ENCODE measurements at regions not wholly inside any gene's neighbourhood (a gene's known extent, or its start where the extent isn't known, plus 50 kb on each side); places are given as distances from the start of the nearest gene placed in this dataset.
"Not testable (repeated sequence)": the region's sequence is repeated elsewhere in the genome, so short reads cannot be mapped to it uniquely, and the experiment has no call there.

- no peak for DNase-seq (ENCODE audit: low spot score)
Measured at GRCh38 chr4:27121830-27122229, 261.2 kb downstream of the STIM2 start.

DNA sequence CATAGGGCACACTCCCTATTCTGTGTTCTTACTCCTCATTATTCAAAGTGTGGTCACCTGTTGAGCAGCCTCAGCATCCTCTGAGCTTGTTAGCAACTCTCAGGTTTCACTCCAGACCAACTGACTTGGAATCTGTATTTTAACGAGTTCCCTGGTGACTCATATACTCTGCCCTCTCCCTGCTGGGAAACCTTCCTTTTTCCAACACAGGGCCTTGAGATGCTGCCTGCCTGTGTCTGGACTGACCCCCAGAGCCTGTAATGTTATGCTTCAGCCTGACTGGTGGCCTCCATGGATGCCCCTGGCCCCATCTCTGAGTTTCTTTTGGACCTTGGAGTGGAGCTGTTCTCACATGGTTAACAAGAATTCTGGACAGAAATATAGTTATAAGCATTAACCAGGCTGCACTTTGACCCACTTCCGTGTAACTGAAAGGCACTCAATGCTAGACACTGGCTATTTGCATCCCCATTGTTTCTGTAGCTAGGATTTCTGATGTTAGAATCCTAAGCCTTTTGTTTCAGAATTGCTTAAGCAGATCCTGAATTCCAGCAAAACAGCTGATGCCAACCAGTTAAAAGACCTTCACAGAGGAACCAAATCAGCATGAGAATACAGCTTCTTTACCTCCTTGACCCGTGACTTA is 262.6 kb downstream of the STIM2 start:
- peak; percentile 62 for DNase-seq (ENCODE audit: low spot score)

GRCh38 chr4:27123769-27124124 is 263.1 kb downstream of the STIM2 start:
- no peak for DNase-seq (ENCODE audit: low spot score)

DNA sequence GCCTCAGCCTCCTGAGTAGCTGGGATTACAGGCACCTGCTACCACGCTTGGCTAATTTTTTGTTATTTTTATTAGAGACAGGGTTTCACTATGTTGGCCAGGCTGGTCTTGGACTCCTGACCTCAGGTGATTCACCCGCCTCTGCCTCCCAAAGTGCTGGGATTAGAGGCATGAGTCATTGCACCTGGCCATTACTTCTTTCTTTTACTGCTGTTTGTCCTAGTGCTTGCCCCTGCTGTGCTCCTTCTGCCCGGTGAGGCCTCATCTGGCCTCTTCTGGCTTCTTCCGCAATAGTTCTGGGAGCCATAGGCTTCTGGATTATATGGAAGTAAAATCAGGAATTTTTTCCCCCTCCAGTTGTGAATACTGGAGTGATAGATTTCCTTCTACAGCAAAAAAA is 266.3 kb downstream of the STIM2 start:
- not testable (repeated sequence) for DNase-seq (ENCODE audit: low spot score)

- DNase-seq (ENCODE audit: low spot score), result no peak
Measured at GRCh38 chr4:27128443-27128842, 267.8 kb downstream of the STIM2 start.

GRCh38 chr4:27129871-27130366 is 269.3 kb downstream of the STIM2 start:
- DNase-seq (ENCODE audit: low spot score), result no peak

DNA sequence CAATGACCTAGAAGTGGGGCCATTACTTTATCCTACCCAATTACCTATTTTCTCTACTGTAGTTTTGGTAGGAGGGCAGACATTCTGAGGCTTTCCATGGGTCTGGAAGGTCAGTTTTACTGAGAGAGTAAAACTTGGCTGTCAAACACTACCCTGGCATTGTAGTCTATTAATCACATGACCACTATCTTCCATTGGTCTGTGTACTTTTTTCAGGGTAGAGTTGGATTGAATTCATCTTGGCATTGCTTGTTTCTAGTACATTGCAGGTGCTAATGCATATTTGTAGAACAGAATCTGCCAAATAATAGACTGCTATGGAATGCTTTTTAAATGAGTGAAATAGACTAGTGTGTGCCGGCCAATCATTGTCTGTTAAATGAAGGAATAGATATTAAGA is 271.9 kb downstream of the STIM2 start:
- DNase-seq (ENCODE audit: low spot score), result no peak

DNA sequence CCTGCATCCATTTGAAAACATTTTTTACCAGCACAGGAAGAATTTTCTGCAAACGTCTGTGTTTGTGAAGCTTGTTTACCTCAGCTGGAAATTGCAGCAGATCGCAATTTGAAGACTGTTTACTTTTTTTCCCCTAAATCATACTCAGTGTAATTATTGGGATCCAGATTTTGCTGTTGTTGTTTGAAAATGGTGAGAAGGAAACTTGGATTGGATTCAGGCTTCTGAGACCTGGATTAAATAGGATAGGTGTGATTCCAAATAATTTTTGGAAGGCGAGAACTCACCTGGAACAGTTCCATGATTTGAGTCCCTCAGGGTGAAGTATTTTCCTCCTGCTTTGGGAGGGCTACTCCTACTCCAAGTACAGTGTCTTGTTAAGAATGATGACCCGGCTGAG is 279.8 kb downstream of the STIM2 start:
- no peak for DNase-seq (ENCODE audit: low spot score)

DNA sequence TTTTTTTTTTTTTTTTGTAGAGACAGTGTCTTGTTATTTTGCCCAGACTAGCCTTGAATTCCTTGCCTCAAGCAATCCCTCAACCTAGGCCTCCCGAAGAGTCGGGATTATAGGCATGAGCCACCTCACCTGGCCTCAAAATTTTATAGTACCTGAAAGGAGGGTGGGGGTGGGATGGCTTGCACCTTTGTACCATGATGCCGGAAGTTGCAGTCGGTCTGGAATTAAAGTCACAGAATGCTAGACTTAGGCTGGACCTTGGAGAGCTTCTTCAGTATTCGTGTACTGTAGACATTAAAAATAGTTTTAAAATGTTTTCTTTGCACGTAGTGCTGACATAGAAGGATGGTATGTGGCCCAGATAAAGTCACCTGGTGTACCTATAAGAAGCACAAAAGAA is 280.9 kb downstream of the STIM2 start:
- no peak for DNase-seq (ENCODE audit: low spot score)

GRCh38 chr4:27142841-27143240 is 282.2 kb downstream of the STIM2 start:
- no peak for DNase-seq (ENCODE audit: low spot score)

GRCh38 chr4:27145597-27145996 is 285.0 kb downstream of the STIM2 start:
- DNase-seq (ENCODE audit: low spot score), result no peak

- no peak for DNase-seq (ENCODE audit: low spot score)
Measured at GRCh38 chr4:27148211-27148895, 287.7 kb downstream of the STIM2 start.

- no peak for DNase-seq (ENCODE audit: low spot score)
Measured at GRCh38 chr4:27149541-27150212, 289.0 kb downstream of the STIM2 start.

GRCh38 chr4:27152703-27153102 is 292.1 kb downstream of the STIM2 start:
- DNase-seq (ENCODE audit: low spot score), result no peak

DNA sequence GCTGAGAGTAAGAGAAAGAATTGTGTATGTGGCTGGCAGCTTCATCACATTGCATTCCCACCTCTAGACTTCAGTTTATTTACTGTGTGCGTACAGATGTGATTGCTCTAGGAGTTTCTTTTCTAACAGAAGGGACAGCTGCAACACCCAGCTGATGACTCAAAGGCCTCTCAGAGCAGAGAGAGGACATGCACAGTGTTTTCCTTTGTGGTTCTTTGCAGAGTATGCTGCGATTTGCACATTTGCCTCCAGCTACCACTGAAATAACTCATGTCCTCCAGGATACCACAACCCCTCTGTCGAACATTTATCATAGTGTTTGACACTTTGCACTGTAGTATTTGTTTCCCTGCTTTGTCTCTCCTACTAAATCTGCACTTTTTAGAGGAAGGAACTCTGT is 294.1 kb downstream of the STIM2 start:
- no peak for DNase-seq (ENCODE audit: low spot score)

DNA sequence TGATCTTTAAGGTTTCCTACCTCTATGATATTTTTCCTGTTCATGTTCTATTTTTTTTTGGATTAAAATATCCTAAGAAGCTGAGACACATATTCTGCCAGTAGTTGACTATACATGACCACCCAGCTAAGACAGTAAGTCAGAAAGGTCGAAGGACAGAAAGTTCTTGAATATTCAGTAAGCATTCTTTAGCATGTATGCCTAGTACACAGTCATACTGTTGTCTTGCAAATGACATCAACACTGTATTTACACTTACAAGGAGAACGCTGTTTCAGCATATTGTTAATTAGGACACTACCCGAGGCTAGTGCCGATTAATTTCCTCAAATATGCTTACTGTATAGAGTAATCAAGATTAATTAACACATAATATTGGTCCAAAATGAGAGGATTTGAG is 300.6 kb downstream of the STIM2 start:
- DNase-seq (ENCODE audit: low spot score), result no peak

- DNase-seq (ENCODE audit: low spot score), result no peak
Measured at GRCh38 chr4:27168783-27169182, 308.1 kb downstream of the STIM2 start.

GRCh38 chr4:27173280-27173679 is 312.6 kb downstream of the STIM2 start:
- DNase-seq (ENCODE audit: low spot score), result no peak

DNA sequence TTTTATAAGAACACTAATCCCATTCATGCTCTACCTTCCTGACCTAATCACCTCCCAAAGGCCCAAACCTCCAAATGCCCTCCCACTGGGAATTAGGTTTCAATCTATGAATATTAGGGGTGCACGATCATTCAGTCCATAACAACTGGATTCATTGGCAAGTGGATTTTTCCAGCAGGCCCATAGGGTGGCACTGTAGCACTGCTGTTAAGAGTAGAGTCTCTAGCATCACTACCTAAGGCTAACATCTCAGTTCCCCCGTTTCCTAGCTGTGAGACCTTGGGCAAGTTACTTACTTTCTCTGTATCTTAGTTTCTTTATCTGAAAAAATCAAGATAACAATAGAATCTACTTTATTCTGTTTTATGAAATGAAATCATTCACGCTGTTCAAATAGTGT is 315.8 kb downstream of the STIM2 start:
- peak; percentile 21 for DNase-seq (ENCODE audit: low spot score)

GRCh38 chr4:27176881-27177280 is 316.2 kb downstream of the STIM2 start:
- no peak for DNase-seq (ENCODE audit: low spot score)

DNA sequence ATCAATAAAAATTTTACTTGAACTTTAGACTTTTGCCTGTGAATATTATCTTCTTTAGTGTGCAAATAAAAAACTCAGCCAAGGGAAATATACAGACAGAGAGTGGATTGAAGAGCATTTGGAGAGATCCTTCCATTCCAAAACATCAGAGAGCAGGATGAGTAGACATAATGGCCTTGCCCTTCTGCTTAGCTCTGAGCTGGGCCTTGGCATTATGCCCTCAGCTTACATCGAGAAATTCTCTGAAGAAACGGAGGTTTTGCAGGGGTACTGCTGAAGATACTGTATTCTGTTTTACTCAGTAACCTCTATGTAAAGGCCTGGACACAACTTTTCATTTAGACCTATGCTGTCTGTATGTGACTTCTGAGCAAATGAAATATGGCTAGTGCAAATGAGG is 317.4 kb downstream of the STIM2 start:
- DNase-seq (ENCODE audit: low spot score), result no peak

DNA sequence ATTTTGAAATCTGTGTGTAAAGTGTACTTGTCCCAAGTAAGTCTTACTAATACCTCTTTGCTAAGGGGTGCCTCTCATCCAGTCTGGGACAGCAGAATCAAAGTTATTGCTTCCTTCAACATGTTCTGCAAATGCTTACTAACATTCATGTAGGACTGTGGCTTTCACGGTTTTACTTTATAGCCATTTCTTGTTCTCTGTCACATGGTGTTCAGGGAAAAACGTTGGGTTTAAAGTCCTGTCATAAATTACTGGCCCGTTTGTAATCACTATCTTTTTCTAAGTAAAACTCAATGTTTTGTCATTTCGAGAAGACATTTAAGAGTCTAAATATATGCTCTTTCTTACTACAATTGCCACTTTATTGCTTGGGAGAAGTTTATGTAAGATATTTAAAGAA is 321.1 kb downstream of the STIM2 start:
- DNase-seq (ENCODE audit: low spot score), result no peak

GRCh38 chr4:27182211-27182610 is 321.6 kb downstream of the STIM2 start:
- no peak for DNase-seq (ENCODE audit: low spot score)

All from iPS-NIHi11 (cell line).